ACC112 (cell line): ENCODE measurements at regions not wholly inside any gene's neighbourhood (a gene's known extent, or its start where the extent isn't known, plus 50 kb on each side); places are given as distances from the start of the nearest gene placed in this dataset.
"Not testable (repeated sequence)": the region's sequence is repeated elsewhere in the genome, so short reads cannot be mapped to it uniquely, and the experiment has no call there.

Experiments
- H2AFZ ChIP-seq: fragments of 200-600 bp; sonication (generic); one replicate; pipeline ENCODE4 v1.6.0; 2017; ENCODE audit warnings: antibody characterized with exemption, low read length; ENCODE audit not compliant: unreplicated experiment
- H3K27ac ChIP-seq: fragments of 200-600 bp; sonication (generic); 2 replicates; pipeline ENCODE4 v1.5.1; 2014; ENCODE audit warnings: low read depth, mild to moderate bottlenecking, antibody characterized with exemption, low read length, moderate library complexity
- H3K27me3 ChIP-seq: fragments of 200-600 bp; sonication (generic); 2 replicates; pipeline ENCODE4 v1.6.1; 2014; ENCODE audit warnings: mild to moderate bottlenecking, antibody characterized with exemption, low read length, moderate library complexity, mixed read lengths; ENCODE audit not compliant: insufficient read depth
- H3K36me3 ChIP-seq: fragments of 200-600 bp; sonication (generic); 2 replicates; pipeline ENCODE4 v1.6.1; 2016; ENCODE audit warnings: mild to moderate bottlenecking, antibody characterized with exemption, low read length, moderate library complexity, mixed read lengths; ENCODE audit not compliant: insufficient read depth
- H3K4me1 ChIP-seq: fragments of 200-600 bp; sonication (generic); one replicate; pipeline ENCODE4 v1.6.1; 2016; ENCODE audit warnings: low read length, mixed read lengths; ENCODE audit not compliant: insufficient read depth, unreplicated experiment, control insufficient read depth
- H3K4me3 ChIP-seq: fragments of 200-600 bp; sonication (generic); 2 replicates; pipeline ENCODE4 v1.5.1; 2014; ENCODE audit warnings: mild to moderate bottlenecking, low read depth, low read length
- H3K79me2 ChIP-seq: fragments of 200-600 bp; sonication (generic); one replicate; pipeline ENCODE4 v1.6.0; 2016; ENCODE audit warnings: low read length; ENCODE audit not compliant: control insufficient read depth, unreplicated experiment, insufficient read depth

- no peak overlapping the region for H2AFZ ChIP-seq
- H3K4me1 ChIP-seq, result no peaks in the 10 kb centered on the region
- no peaks in the 10 kb centered on the region for H3K27me3 ChIP-seq
- H3K27ac ChIP-seq, result no peak overlapping the region
- H3K79me2 ChIP-seq, result no peaks in the 10 kb centered on the region
- H3K4me3 ChIP-seq, result no peak overlapping the region
- no peaks in the 10 kb centered on the region for H3K36me3 ChIP-seq
Measured at GRCh38 chr2:58319481-58319880, 78.4 kb upstream of the FANCL start.

- H2AFZ ChIP-seq, H3K27ac ChIP-seq, H3K27me3 ChIP-seq, H3K4me1 ChIP-seq, H3K36me3 ChIP-seq, H3K4me3 ChIP-seq, H3K79me2 ChIP-seq: not testable (repeated sequence)
Measured at GRCh38 chr2:58318949-58319348, 77.8 kb upstream of the FANCL start.

- no peaks in the 10 kb centered on the region for H3K36me3 ChIP-seq
- H3K4me1 ChIP-seq, result no peaks in the 10 kb centered on the region
Measured at GRCh38 chr2:58313926-58314325, 72.8 kb upstream of the FANCL start.

GRCh38 chr2:58308435-58308834 lies 67.3 kb upstream of the FANCL start:
- no peak overlapping the region for H3K27ac ChIP-seq
- H2AFZ ChIP-seq, result no peak overlapping the region

More at GRCh38 chr2:58313926-58314325, 72.8 kb upstream of the FANCL start:
- Histone ChIP-seq H3K27ac (no peak overlapping the region), H3K79me2 (no peaks in the 10 kb centered on the region), H3K27me3 (peaks cover 8% of the 10 kb centered on the region; the same call in 1 of the 2 replicates), H2AFZ (no peak overlapping the region), H3K4me3 (no peak overlapping the region)

GRCh38 chr2:58304843-58305242 lies 63.7 kb upstream of the FANCL start:
- no peaks in the 10 kb centered on the region for H3K36me3 ChIP-seq
- H3K4me3 ChIP-seq, result no peak overlapping the region
- H3K27ac ChIP-seq, result no peak overlapping the region
- peaks cover 21% of the 10 kb centered on the region for H3K27me3 ChIP-seq
- no peaks in the 10 kb centered on the region for H3K4me1 ChIP-seq
- no peak overlapping the region for H2AFZ ChIP-seq
- no peaks in the 10 kb centered on the region for H3K79me2 ChIP-seq

More at GRCh38 chr2:58308435-58308834, 67.3 kb upstream of the FANCL start:
- Histone ChIP-seq H3K4me3 (no peak overlapping the region), H3K4me1 (no peaks in the 10 kb centered on the region), H3K27me3 (peaks cover 13% of the 10 kb centered on the region), H3K36me3 (no peaks in the 10 kb centered on the region), H3K79me2 (no peaks in the 10 kb centered on the region)

GRCh38 chr2:58299123-58299522 lies 58.0 kb upstream of the FANCL start:
- H3K27me3 ChIP-seq, result peaks cover 17% of the 10 kb centered on the region
- no peak overlapping the region for H2AFZ ChIP-seq
- no peaks in the 10 kb centered on the region for H3K36me3 ChIP-seq
- H3K4me1 ChIP-seq, result no peaks in the 10 kb centered on the region
- no peaks in the 10 kb centered on the region for H3K79me2 ChIP-seq
- no peak overlapping the region for H3K27ac ChIP-seq
- H3K4me3 ChIP-seq, result no peak overlapping the region

- peaks cover 19% of the 10 kb centered on the region; the same call in 1 of the 2 replicates for H3K27me3 ChIP-seq
- H3K36me3 ChIP-seq, result no peaks in the 10 kb centered on the region
- no peaks in the 10 kb centered on the region for H3K79me2 ChIP-seq
- H3K27ac ChIP-seq, result no peak overlapping the region
- H3K4me1 ChIP-seq, result no peaks in the 10 kb centered on the region
- no peak overlapping the region for H3K4me3 ChIP-seq
- no peak overlapping the region for H2AFZ ChIP-seq
Measured at GRCh38 chr2:58293056-58293455, 51.9 kb upstream of the FANCL start.

- Histone ChIP-seq H3K36me3 (no peaks in the 10 kb centered on the region), H2AFZ (no peak overlapping the region), H3K79me2 (no peaks in the 10 kb centered on the region), H3K27ac (no peak overlapping the region), H3K27me3 (peaks cover 21% of the 10 kb centered on the region; the same call in 1 of the 2 replicates), H3K4me1 (no peaks in the 10 kb centered on the region), H3K4me3 (no peak overlapping the region)
Measured at GRCh38 chr2:58291726-58292438, 50.8 kb upstream of the FANCL start.
